Activated CD4-positive, alpha-beta T cell treated with anti-CD3 and anti-CD28 coated beads, Interleukin-2, amount 10 ng/mL, durations not matched to agents 7 days and 5 days (primary cell): ENCODE measurements at regions not wholly inside any gene's neighbourhood (a gene's known extent, or its start where the extent isn't known, plus 50 kb on each side); places are given as distances from the start of the nearest gene placed in this dataset.
A peak's percentile ranks its signal among the peaks of the same experiment; 100 is the strongest.
"Not testable (repeated sequence)": the region's sequence is repeated elsewhere in the genome, so short reads cannot be mapped to it uniquely, and the experiment has no call there.

Experiments used
- CTCF ChIA-PET: fragments of 350-600 bp; sonication (Branson Sonifier 250); formaldehyde crosslinking; loops from one replicate; lab custom pipeline; 2021; ENCODE audit warnings: antibody characterized with exemption; lab: Charles Lee
- POLR2A ChIA-PET: fragments of 350-600 bp; sonication (Branson Sonifier 250); formaldehyde crosslinking; loops from one replicate; lab custom pipeline; 2021; ENCODE audit warnings: antibody characterized with exemption; lab: Charles Lee
- DNase-seq: peaks from one replicate; pipeline ENCODE4 v3.0.0-alpha.2; 2020
- H3K27ac Mint-ChIP-seq: one replicate; pipeline ENCODE4 v1.8.0; 2021; ENCODE audit warnings: mild to moderate bottlenecking, moderate library complexity, mixed read lengths
- H3K27me3 Mint-ChIP-seq: one replicate; pipeline ENCODE4 v1.8.0; 2021; ENCODE audit warnings: mixed read lengths
- H3K36me3 Mint-ChIP-seq: one replicate; pipeline ENCODE4 v1.8.0; 2021; ENCODE audit warnings: low read depth, mixed read lengths
- H3K4me1 Mint-ChIP-seq: one replicate; pipeline ENCODE4 v1.8.0; 2021; ENCODE audit warnings: mixed read lengths
- H3K4me3 Mint-ChIP-seq: one replicate; pipeline ENCODE4 v1.8.0; 2021; ENCODE audit warnings: mild to moderate bottlenecking, moderate library complexity, mixed read lengths
- H3K9me3 Mint-ChIP-seq: one replicate; pipeline ENCODE4 v1.8.0; 2021; ENCODE audit warnings: mixed read lengths

DNA sequence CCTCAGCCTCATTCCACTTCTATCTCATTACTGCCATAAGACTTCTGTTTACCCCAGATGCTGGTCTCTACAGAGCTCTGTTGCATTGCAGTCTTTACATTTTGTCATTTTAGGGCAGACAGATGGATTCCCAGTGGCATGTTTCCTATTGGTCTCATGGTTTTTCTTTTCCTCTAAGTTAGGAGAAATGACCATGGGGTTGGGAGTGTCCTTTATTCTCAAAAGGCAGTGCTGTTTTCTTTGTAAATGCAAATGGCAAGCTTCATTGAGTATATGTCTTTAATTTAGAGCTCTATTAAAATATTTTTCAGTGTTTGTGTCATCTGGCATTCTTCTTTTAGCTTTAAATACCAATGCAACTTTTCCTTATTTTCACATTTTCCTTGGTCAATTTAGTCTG is 57.0 kb downstream of the MSTN start:
- no peaks in the 10 kb centered on the region for H3K36me3 Mint-ChIP-seq
- peaks cover 2% of the 10 kb centered on the region for H3K27me3 Mint-ChIP-seq
- H3K27ac Mint-ChIP-seq, result no peak overlapping the region
- H3K9me3 Mint-ChIP-seq, result no peaks in the 10 kb centered on the region
- no peak for DNase-seq
- CTCF ChIA-PET, result no interaction called here
- POLR2A ChIA-PET, result no interaction called here
- H3K4me3 Mint-ChIP-seq, result no peak overlapping the region
- H3K4me1 Mint-ChIP-seq, result no peaks in the 10 kb centered on the region

DNA sequence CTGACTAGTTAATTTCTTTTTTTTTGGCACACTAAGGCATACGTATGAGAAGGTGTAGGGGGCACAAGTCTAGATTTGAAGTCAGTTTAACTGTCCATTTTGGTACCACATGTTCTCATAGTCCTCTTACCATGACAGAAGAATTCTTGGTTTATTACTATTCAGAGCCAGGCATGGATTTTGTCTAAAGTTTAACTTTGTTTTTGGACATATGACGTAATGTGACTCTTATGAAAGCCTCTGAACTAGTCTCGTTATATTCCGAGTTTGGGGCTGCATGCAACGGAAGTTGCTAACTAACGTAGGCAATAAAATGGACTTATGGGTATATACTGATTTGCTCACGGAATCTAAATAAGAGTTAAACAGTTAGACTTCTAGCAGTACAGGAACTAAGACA is 62.9 kb downstream of the MSTN start:
- peaks cover 12% of the 10 kb centered on the region for H3K9me3 Mint-ChIP-seq
- no peak overlapping the region for H3K27ac Mint-ChIP-seq
- no peaks in the 10 kb centered on the region for H3K4me1 Mint-ChIP-seq
- H3K27me3 Mint-ChIP-seq, result peaks cover 4% of the 10 kb centered on the region
- no peak overlapping the region for H3K4me3 Mint-ChIP-seq
- no peaks in the 10 kb centered on the region for H3K36me3 Mint-ChIP-seq
- ChIA-PET POLR2A (no interaction called here), CTCF (no interaction called here)
- no peak for DNase-seq

- H3K27me3 Mint-ChIP-seq, H3K4me1 Mint-ChIP-seq, POLR2A ChIA-PET, H3K27ac Mint-ChIP-seq, DNase-seq, CTCF ChIA-PET, H3K36me3 Mint-ChIP-seq, H3K4me3 Mint-ChIP-seq: not testable (repeated sequence)
- peaks cover 12% of the 10 kb centered on the region for H3K9me3 Mint-ChIP-seq
These were observed 63.9 kb downstream of the MSTN start for GRCh38 chr2:189998665-189999064.

- peaks cover 4% of the 10 kb centered on the region for H3K27me3 Mint-ChIP-seq
- no peaks in the 10 kb centered on the region for H3K4me1 Mint-ChIP-seq
- ChIA-PET CTCF (no interaction called here), POLR2A (no interaction called here)
- no peak overlapping the region for H3K4me3 Mint-ChIP-seq
- H3K36me3 Mint-ChIP-seq, result no peaks in the 10 kb centered on the region
- H3K9me3 Mint-ChIP-seq, result peaks cover 12% of the 10 kb centered on the region
- DNase-seq, result no peak
- no peak overlapping the region for H3K27ac Mint-ChIP-seq
These were observed 65.5 kb downstream of the MSTN start for GRCh38 chr2:189997016-189997415.

- Mint-ChIP-seq H3K4me1 (no peaks in the 10 kb centered on the region), H3K4me3 (no peak overlapping the region), H3K36me3 (no peaks in the 10 kb centered on the region), H3K27ac (no peak overlapping the region), H3K9me3 (peaks cover 12% of the 10 kb centered on the region), H3K27me3 (peaks cover 8% of the 10 kb centered on the region)
- CTCF ChIA-PET, result no interaction called here
- DNase-seq, result no peak
- POLR2A ChIA-PET, result no interaction called here
These were observed 66.8 kb downstream of the MSTN start for GRCh38 chr2:189995679-189996078.

- Mint-ChIP-seq H3K9me3 (peaks cover 31% of the 10 kb centered on the region), H3K36me3 (no peaks in the 10 kb centered on the region), H3K4me1 (no peaks in the 10 kb centered on the region), H3K27me3 (peaks cover 2% of the 10 kb centered on the region), H3K4me3 (no peak overlapping the region), H3K27ac (no peak overlapping the region)
- CTCF ChIA-PET, result no interaction called here
- peak; percentile 6 for DNase-seq
- POLR2A ChIA-PET, result no interaction called here
These were observed 79.6 kb downstream of the MSTN start for GRCh38 chr2:189982780-189983394.

DNA sequence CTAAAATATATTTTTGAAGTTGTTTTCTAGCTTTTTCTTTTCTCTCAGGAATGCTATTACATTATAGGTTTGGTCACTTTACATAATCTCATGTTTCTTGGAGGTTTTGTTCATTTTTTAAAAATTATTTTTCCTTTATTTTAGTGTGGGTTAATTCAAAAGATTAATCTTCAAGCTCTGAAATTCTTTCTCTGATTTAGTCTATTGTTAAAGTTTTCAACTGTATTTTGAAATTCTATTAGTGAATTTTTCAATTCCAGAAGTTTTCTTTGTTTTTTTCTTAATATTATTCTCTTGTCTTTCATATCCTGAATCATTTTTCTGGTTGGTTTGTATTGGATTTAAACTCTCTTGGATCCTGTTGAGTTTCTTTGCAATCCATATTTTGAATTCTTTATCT is 80.4 kb downstream of the MSTN start:
- Mint-ChIP-seq H3K27ac (no peak overlapping the region), H3K4me1 (no peaks in the 10 kb centered on the region), H3K27me3 (peaks cover 4% of the 10 kb centered on the region), H3K4me3 (no peak overlapping the region), H3K9me3 (peaks cover 30% of the 10 kb centered on the region), H3K36me3 (no peaks in the 10 kb centered on the region)
- POLR2A ChIA-PET, result no interaction called here
- CTCF ChIA-PET, result interaction anchor here (1.0 kb wide), 1 partner anchor 44 kb away, joined by 3 read pairs; no protein-coding TSS in a partner anchor
- DNase-seq, result no peak

DNA sequence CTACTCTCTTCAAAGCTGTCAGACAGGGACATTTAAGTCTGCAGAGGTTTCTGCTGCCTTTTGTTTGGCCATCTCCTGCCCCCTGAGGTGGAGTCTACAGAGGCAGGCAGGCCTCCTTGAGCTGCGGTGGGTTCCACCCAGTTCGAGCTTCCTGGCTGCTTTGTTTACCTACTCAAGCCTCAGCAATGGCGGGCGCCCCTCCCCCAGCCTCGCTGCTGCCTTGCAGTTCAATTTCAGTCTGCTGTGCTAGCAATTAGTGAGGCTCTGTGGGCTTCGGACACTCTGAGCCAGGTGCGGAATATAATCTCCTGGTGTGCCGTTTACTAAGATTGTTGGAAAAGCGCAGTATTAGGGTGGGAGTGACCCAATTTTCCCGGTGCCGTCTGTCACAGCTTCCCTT is 86.0 kb downstream of the MSTN start:
- CTCF ChIA-PET, H3K4me1 Mint-ChIP-seq, H3K27ac Mint-ChIP-seq, H3K36me3 Mint-ChIP-seq, H3K27me3 Mint-ChIP-seq, H3K9me3 Mint-ChIP-seq, H3K4me3 Mint-ChIP-seq, POLR2A ChIA-PET, DNase-seq: not testable (repeated sequence)

GRCh38 chr2:189960346-189960745 is 102.2 kb downstream of the MSTN start:
- no peaks in the 10 kb centered on the region for H3K9me3 Mint-ChIP-seq
- H3K4me1 Mint-ChIP-seq, result no peaks in the 10 kb centered on the region
- H3K4me3 Mint-ChIP-seq, result no peak overlapping the region
- no peak for DNase-seq
- peaks cover 3% of the 10 kb centered on the region for H3K27me3 Mint-ChIP-seq
- no peak overlapping the region for H3K27ac Mint-ChIP-seq
- ChIA-PET POLR2A (no interaction called here), CTCF (interaction anchor here (0.6 to 0.7 kb wide), 2 partner anchors 68 to 128 kb away, joined by 3 to 4 read pairs; no protein-coding TSS in a partner anchor)
- no peaks in the 10 kb centered on the region for H3K36me3 Mint-ChIP-seq

DNA sequence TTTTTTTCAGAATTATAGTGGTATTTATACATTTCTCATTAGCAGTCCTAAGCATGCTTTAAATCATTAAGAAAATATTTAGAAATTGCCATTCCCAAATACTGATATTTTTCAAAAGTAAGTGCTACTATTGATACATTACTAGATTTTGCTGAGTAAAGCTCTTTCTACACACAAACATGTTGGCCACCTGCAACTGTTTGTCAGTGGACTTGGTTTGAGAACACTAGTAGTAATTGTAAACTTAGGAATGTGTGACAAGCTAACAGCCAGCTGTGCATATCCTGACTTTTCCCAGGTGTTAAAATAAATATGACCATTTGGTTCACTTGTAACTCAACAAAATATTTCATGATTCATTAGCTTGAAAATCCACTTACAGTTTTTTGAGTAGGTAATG is 103.1 kb downstream of the MSTN start:
- H3K27me3 Mint-ChIP-seq, result peaks cover 3% of the 10 kb centered on the region
- CTCF ChIA-PET, result interaction anchor here (1.2 kb wide), 1 partner anchor 26 kb away, joined by 3 read pairs; no protein-coding TSS in a partner anchor

GRCh38 chr2:189954989-189955388 is 107.5 kb downstream of the MSTN start:
- Mint-ChIP-seq H3K9me3 (no peaks in the 10 kb centered on the region), H3K4me1 (no peaks in the 10 kb centered on the region), H3K36me3 (no peaks in the 10 kb centered on the region), H3K4me3 (no peak overlapping the region), H3K27ac (no peak overlapping the region), H3K27me3 (peaks cover under 1% of the 10 kb centered on the region)
- no peak for DNase-seq
- ChIA-PET POLR2A (no interaction called here), CTCF (no interaction called here)

More for the DNA sequence above, 103.1 kb downstream of the MSTN start:
- Mint-ChIP-seq H3K4me1 (no peaks in the 10 kb centered on the region), H3K36me3 (no peaks in the 10 kb centered on the region), H3K27ac (no peak overlapping the region), H3K9me3 (no peaks in the 10 kb centered on the region), H3K4me3 (no peak overlapping the region)
- POLR2A ChIA-PET, result no interaction called here
- no peak for DNase-seq

- DNase-seq, result no peak
- Mint-ChIP-seq H3K4me3 (no peak overlapping the region), H3K4me1 (no peaks in the 10 kb centered on the region), H3K36me3 (no peaks in the 10 kb centered on the region), H3K9me3 (no peaks in the 10 kb centered on the region), H3K27ac (no peak overlapping the region), H3K27me3 (peaks cover 2% of the 10 kb centered on the region)
- POLR2A ChIA-PET, result no interaction called here
- CTCF ChIA-PET, result no interaction called here
These were observed 109.9 kb downstream of the MSTN start for GRCh38 chr2:189952536-189953109.

DNA sequence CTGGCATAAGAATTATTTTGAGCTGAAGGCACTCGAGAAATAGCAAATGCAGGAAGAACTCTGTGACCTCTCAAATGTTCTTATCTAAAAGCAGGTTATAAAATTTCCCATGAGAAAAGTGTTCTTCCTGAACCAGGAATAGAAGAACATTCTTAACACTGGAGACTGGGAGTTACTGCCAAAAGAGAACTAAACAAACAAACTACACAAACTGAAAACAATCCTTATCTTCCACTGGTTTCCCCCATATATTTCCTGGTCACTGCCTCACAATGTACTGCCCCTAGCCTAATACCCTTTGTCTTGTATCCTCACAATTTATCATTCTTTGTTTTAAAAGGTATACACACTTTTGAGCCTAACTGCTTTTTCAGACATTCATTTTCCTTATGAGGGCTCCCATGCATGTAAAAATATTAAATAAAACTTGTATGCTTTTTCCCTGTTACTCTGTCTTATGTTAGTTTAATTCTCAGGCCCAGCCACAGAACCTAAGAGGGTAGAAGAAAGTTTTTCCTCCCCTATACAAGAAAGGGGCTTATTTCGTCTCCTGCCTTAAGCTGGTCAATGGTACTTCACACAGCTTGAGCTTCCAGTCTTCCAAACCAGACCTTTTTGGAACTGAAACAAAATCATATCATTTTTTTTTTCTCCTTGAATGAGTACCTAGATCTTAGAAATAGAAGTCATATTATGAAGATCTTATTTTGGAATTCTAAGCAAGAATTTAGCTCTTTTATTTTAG is 110.6 kb downstream of the MSTN start:
- H3K27ac Mint-ChIP-seq, result no peak overlapping the region
- POLR2A ChIA-PET, result no interaction called here
- no peaks in the 10 kb centered on the region for H3K36me3 Mint-ChIP-seq
- H3K27me3 Mint-ChIP-seq, result peaks cover 2% of the 10 kb centered on the region
- H3K4me3 Mint-ChIP-seq, result no peak overlapping the region
- no peaks in the 10 kb centered on the region for H3K4me1 Mint-ChIP-seq
- DNase-seq, result no peak
- CTCF ChIA-PET, result no interaction called here
- H3K9me3 Mint-ChIP-seq, result no peaks in the 10 kb centered on the region
